Epithelial cell of proximal tubule (primary cell): ENCODE measurements at regions not wholly inside any gene's neighbourhood (a gene's known extent, or its start where the extent isn't known, plus 50 kb on each side); places are given as distances from the start of the nearest gene placed in this dataset.

ENCODE experiments used
- DNase-seq: peaks from one replicate; pipeline ENCODE4 v3.0.0-alpha.2; 2011; ENCODE audit warnings: low read depth
- H3K4me3 ChIP-seq: 2 replicates; pipeline ENCODE4 v1.5.1; 2011; ENCODE audit warnings: low read depth, mild to moderate bottlenecking, low read length
- TF ChIP-seq, protein P1 (sequence below): conservative IDR thresholded peaks from 2 replicates; pipeline ENCODE4 v1.5.1; 2012; ENCODE audit warnings: low read depth, mild to moderate bottlenecking, low read length

DNA sequence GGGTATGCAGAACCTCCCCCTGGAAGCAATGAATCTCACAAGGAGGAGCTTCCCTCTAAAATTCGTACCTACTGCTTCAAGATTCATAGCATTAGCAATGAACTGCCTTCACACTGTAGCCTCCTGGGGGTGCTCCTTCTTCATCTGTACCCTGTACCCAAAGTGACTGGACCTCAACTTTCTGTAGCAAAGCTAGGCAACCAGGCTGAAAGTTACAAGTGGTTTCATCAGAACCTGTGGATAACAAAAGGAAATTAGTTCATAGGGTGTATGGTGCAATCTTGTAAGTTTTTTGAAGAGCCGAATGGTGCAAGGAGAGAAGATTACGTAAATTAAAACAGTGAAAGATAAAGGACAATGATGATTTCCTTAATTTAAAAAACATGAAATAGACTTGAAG, 1541.7 kb upstream of the FLRT2 start:
- no peak overlapping the region for H3K4me3 ChIP-seq
- TF ChIP-seq, protein P1, sequence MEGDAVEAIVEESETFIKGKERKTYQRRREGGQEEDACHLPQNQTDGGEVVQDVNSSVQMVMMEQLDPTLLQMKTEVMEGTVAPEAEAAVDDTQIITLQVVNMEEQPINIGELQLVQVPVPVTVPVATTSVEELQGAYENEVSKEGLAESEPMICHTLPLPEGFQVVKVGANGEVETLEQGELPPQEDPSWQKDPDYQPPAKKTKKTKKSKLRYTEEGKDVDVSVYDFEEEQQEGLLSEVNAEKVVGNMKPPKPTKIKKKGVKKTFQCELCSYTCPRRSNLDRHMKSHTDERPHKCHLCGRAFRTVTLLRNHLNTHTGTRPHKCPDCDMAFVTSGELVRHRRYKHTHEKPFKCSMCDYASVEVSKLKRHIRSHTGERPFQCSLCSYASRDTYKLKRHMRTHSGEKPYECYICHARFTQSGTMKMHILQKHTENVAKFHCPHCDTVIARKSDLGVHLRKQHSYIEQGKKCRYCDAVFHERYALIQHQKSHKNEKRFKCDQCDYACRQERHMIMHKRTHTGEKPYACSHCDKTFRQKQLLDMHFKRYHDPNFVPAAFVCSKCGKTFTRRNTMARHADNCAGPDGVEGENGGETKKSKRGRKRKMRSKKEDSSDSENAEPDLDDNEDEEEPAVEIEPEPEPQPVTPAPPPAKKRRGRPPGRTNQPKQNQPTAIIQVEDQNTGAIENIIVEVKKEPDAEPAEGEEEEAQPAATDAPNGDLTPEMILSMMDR: no peak
- DNase-seq: no peak

DNA sequence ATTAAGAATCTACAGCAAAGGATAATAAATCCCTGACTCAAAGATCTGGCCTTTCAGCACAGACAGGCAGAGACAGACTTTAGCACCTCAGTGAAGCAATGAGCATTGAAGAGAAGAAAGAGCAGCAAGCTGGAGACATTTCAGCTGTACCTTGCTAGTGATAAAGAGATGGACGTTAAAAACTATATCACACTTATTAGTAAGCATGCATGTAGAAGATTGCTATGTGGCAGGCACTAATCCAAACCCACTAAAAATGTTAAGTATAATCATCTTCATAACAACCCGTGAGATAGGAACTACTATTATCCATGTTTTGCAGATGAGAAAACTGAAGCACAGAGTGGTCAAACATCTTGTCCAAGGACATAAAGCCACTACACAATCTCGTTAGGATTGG, 1538.3 kb upstream of the FLRT2 start:
- no peak for DNase-seq
- H3K4me3 ChIP-seq: no peak overlapping the region
- TF ChIP-seq, protein P1: no peak

DNA sequence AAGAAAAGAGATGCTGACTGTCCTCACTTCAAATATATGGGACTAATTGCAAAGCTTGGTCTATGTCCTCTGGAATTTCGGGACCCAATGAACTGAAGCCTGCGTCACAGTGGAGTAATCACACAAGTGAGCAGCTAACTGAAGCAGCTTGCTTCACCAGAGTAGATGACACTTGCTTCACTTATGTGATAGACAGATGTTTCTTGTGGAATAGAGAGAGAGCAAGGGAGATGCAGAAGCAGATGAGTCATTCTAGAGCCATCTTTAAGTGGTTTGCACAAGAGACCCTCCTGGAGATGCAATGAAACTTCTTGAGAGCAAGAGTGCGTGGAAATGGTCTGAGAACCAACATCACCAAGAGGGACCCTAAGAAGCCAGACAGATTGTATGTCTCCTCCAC, 1537.1 kb upstream of the FLRT2 start:
- H3K4me3 ChIP-seq: no peak overlapping the region
- no peak for DNase-seq
- TF ChIP-seq, protein P1: no peak

DNA sequence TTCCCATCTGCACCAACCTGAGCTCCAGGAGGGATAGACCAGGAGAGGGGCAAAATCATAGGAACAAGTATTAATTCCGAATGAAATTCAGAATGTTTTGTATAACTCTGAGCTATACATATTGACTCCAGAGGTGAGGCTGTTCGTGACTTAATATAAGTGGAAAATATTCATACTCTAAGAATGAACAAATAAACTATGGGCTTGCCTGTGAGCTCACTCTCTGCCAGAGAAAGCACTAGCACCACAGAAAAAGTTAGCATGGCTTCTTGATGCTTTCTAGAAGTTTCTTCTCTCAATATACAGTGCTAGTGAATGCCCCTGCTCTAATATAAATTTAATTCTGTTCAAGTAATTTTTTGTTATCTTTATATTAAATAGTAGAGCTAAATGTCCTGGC, 1536.4 kb upstream of the FLRT2 start:
- DNase-seq: no peak
- H3K4me3 ChIP-seq: no peak overlapping the region
- TF ChIP-seq, protein P1: no peak

DNA sequence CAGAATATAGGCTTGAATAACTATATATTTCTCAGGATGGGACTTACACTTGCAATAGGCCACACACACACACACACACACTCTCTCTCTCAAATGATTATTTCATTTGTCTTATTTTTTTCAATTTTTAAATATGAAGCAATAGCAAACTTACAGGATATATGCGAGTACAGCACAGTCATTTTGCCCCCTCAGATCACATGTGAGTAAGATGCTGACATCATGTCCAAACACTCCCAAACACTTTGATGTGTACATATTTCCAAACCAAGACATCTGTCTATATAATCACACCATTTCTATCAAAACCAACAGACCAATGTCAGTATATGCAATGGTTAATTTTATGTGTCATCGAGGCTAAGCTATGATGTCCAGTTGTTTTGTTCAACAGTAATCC, 1535.9 kb upstream of the FLRT2 start:
- no peak for DNase-seq
- TF ChIP-seq, protein P1: no peak
- no peak overlapping the region for H3K4me3 ChIP-seq

DNA sequence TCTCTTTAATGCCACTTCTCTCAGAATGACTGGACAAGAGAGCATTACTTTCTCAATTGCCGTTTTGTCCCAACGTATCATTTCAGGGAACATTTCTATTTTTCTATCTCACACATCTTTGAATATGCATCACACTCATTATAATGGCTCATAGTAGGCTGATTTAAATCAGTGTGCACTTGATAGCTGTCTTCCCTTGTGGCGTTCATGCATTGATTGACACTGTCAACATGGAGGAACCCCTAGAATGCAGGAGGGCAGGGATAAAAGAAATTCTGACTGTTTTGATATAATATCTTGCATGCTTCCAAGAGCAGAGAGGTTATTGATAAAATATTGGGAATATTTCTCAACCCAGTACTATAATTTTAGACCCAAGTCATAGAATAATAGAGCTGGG, 1528.9 kb upstream of the FLRT2 start:
- no peak for DNase-seq
- H3K4me3 ChIP-seq: no peak overlapping the region
- TF ChIP-seq, protein P1: no peak

DNA sequence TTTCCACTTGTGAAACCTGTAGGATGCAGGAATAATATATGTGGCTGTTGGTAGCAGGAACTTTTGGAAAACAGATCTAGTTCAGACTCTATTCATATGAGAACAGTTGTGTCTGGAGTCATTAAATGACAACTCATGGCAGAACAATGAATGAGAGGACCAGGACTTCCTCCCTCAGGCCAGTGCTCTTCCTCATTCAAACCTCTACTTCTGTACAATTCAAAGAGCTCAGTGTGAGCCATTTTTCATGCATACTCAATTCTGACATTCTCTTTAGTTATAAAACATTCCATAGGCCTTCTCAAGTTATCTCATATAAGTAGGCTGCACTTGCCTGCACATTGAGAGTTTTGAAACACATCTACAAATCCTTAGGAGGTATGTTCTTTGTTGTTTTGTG, 1526.6 kb upstream of the FLRT2 start:
- TF ChIP-seq, protein P1: no peak
- no peak overlapping the region for H3K4me3 ChIP-seq
- no peak for DNase-seq
